CD14-positive monocyte (primary cell): ENCODE measurements at regions not wholly inside any gene's neighbourhood (a gene's known extent, or its start where the extent isn't known, plus 50 kb on each side); places are given as distances from the start of the nearest gene placed in this dataset.

Experiments used
- DNase-seq, 3 donors: peaks; one replicate each; pipeline ENCODE4 v3.0.0-alpha.2; 2011 to 2022
- H2AFZ ChIP-seq: 2 replicates; pipeline ENCODE4 v1.6.0; 2012; ENCODE audit warnings: mild to moderate bottlenecking, low read depth, low read length, inconsistent platforms; ENCODE audit not compliant: insufficient read depth, poor library complexity, severe bottlenecking
- H3K27ac ChIP-seq, 2 donors: 1 replicate in 1 of 2; 2 replicates in 1 of 2; pipeline ENCODE4 v1.5.1; 2012 to 2013; ENCODE audit warnings: low read length in 2 of 2, control low read depth in 1 of 2, inconsistent platforms in 1 of 2, low read depth in 1 of 2, mild to moderate bottlenecking in 1 of 2
- H3K27me3 ChIP-seq, 2 donors: one replicate each; pipeline versions ENCODE4 v1.6.0 to v1.6.1; 2011 to 2013; ENCODE audit warnings: low read length in 2 of 2; ENCODE audit not compliant: control insufficient read depth in 2 of 2, insufficient read depth in 2 of 2
- H3K36me3 ChIP-seq, 2 donors: replicated peaks in 1 of 2; 1 replicate in 1 of 2; 2 replicates in 1 of 2; pipeline versions ENCODE4 v1.5.1 to v1.6.1; 2012 to 2013; ENCODE audit warnings: low read length in 2 of 2, control low read depth in 1 of 2, inconsistent platforms in 1 of 2, mild to moderate bottlenecking in 1 of 2; ENCODE audit not compliant: insufficient read depth in 2 of 2, control insufficient read depth in 1 of 2
- H3K4me1 ChIP-seq, 2 donors: 1 replicate in 1 of 2; 2 replicates in 1 of 2; pipeline versions ENCODE4 v1.5.1 to v1.6.1; 2012 to 2013; ENCODE audit warnings: low read length in 2 of 2, control low read depth in 1 of 2, inconsistent platforms in 1 of 2, mild to moderate bottlenecking in 1 of 2, moderate library complexity in 1 of 2; ENCODE audit not compliant: insufficient read depth in 2 of 2, control insufficient read depth in 1 of 2
- H3K4me2 ChIP-seq: replicated peaks from 2 replicates; pipeline ENCODE3; 2012; ENCODE audit warnings: low read length, moderate library complexity, mild to moderate bottlenecking; ENCODE audit not compliant: poor library complexity, severe bottlenecking; ENCODE audit errors: extremely low read depth
- H3K4me3 ChIP-seq, 3 experiments: fragments of 200-600 bp in 1 of 3; sonication (generic) in 1 of 3; replicated peaks in 1 of 3; 1 replicate in 2 of 3; 2 replicates in 1 of 3; pipeline ENCODE4 v1.5.1; 2011 to 2013; ENCODE audit warnings: low read length in 3 of 3, mild to moderate bottlenecking in 3 of 3, control low read depth in 2 of 3, low read depth in 2 of 3, inconsistent platforms in 1 of 3, moderate library complexity in 1 of 3
- H3K79me2 ChIP-seq: 2 replicates; pipeline ENCODE4 v1.6.0; 2012; ENCODE audit warnings: mild to moderate bottlenecking, control low read depth, inconsistent platforms, low read length, moderate library complexity; ENCODE audit not compliant: insufficient read depth
- H3K9ac ChIP-seq: 2 replicates; pipeline ENCODE4 v1.6.0; 2017; ENCODE audit warnings: low read length, mild to moderate bottlenecking; ENCODE audit not compliant: insufficient read depth, poor library complexity, severe bottlenecking
- H3K9me3 ChIP-seq, 2 donors: replicated peaks in 1 of 2; 1 replicate in 1 of 2; 2 replicates in 1 of 2; pipeline versions ENCODE4 v1.5.1 to v1.6.1; 2012 to 2013; ENCODE audit warnings: low read length in 2 of 2, control low read depth in 1 of 2; ENCODE audit not compliant: control insufficient read depth in 1 of 2, insufficient read depth in 1 of 2
- H4K20me1 ChIP-seq: 2 replicates; pipeline ENCODE4 v1.6.0; 2012; ENCODE audit warnings: mild to moderate bottlenecking, low read length, control low read depth, moderate library complexity; ENCODE audit not compliant: insufficient read depth
- H3K27ac Mint-ChIP-seq, 7 donors: one replicate each; pipeline ENCODE4 v1.8.0; 2020; ENCODE audit warnings: mild to moderate bottlenecking in 7 of 7, mixed read lengths in 7 of 7, moderate library complexity in 6 of 7, inconsistent platforms in 2 of 7
- H3K27me3 Mint-ChIP-seq, 3 donors: one replicate each; pipeline ENCODE4 v1.8.0; 2021 to 2022; ENCODE audit warnings: low read depth in 3 of 3, mild to moderate bottlenecking in 3 of 3, mixed read lengths in 3 of 3, moderate library complexity in 3 of 3, inconsistent platforms in 1 of 3
- H3K36me3 Mint-ChIP-seq, 2 donors: one replicate each; pipeline ENCODE4 v1.8.0; 2020; ENCODE audit warnings: mixed read lengths in 2 of 2, inconsistent platforms in 1 of 2, mild to moderate bottlenecking in 1 of 2
- H3K4me1 Mint-ChIP-seq: one replicate; pipeline ENCODE4 v1.8.0; 2020; ENCODE audit warnings: mild to moderate bottlenecking, mixed read lengths
- H3K4me3 Mint-ChIP-seq, 2 donors: one replicate each; pipeline ENCODE4 v1.8.0; 2020; ENCODE audit warnings: mild to moderate bottlenecking in 2 of 2, mixed read lengths in 2 of 2, moderate library complexity in 1 of 2
- H3K9me3 Mint-ChIP-seq, 7 donors: one replicate each; pipeline ENCODE4 v1.8.0; 2020 to 2022; ENCODE audit warnings: mixed read lengths in 7 of 7, mild to moderate bottlenecking in 6 of 7, moderate library complexity in 6 of 7, inconsistent platforms in 2 of 7
- CTCF ChIP-seq: fragments of 200-600 bp; IDR thresholded peaks from one replicate; pipeline ENCODE4 v1.8.0; 2022; ENCODE audit warnings: antibody characterized with exemption, mild to moderate bottlenecking
- WGBS: methylation state at CpG from one replicate; pipeline ENCODE4 v1.1.5; 2013; ENCODE audit warnings: missing lambda C conversion rate; ENCODE audit not compliant: insufficient coverage; 5-methylcytosine and 5-hydroxymethylcytosine counted together
- intact Hi-C, 2 donors: fragments of 100-400 bp; cut with micrococcal nuclease; formaldehyde crosslinking; loops; one replicate each; pipeline versions ENCODE4 v1.15.0 to v1.15.1; 2023

DNA sequence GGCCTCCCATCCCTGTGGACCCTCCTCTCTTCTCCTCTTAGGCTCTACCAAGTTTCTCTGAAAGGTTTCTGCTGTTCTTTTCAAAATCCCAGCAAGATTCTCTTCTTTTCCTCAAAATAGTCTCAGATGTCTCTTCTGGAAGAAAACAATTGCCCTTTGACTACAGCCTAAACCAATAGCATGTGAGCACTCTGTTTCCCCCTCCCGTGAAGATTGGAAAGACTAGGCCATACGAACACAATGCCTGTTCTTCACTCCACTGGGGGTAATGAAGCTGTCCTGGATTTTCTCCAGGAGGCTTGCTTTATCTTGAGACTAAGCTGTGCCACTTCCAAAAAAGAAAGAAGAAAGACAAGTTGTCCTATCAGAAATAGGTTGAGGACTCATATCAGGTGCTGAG, 178.7 kb upstream of the MCTP2 start:
- H3K4me1 ChIP-seq, result no peaks in the 10 kb centered on the region
- WGBS, result no CpG with 5 or more reads among the region's 2 CpGs
- H3K4me2 ChIP-seq, result no peak overlapping the region
- H3K9ac ChIP-seq, result no peak overlapping the region
- H3K4me3 Mint-ChIP-seq, result no peak overlapping the region
- H3K4me3 ChIP-seq, result no peak overlapping the region
- no peak overlapping the region for H3K27ac ChIP-seq
- TF ChIP-seq CTCF, result no peak
- no peak for DNase-seq
- H3K27me3 ChIP-seq, result no peaks in the 10 kb centered on the region
- intact Hi-C loops, result no loop called here
- H3K9me3 Mint-ChIP-seq, result no peaks in the 10 kb centered on the region
- H3K79me2 ChIP-seq, result no peaks in the 10 kb centered on the region
- H4K20me1 ChIP-seq, result no peaks in the 10 kb centered on the region
- H3K36me3 ChIP-seq, result no peaks in the 10 kb centered on the region
- no peaks in the 10 kb centered on the region for H3K36me3 Mint-ChIP-seq
- no peak overlapping the region for H3K27ac Mint-ChIP-seq
- no peaks in the 10 kb centered on the region for H3K4me1 Mint-ChIP-seq
- no peaks in the 10 kb centered on the region for H3K9me3 ChIP-seq
- H2AFZ ChIP-seq, result no peak overlapping the region
- peaks cover 0 to 2% (median under 1%) of the 10 kb centered on the region in 3 donors for H3K27me3 Mint-ChIP-seq

GRCh38 chr15:94047566-94047965, 183.8 kb upstream of the MCTP2 start:
- no peak for DNase-seq
- Mint-ChIP-seq H3K4me1 (no peaks in the 10 kb centered on the region), H3K27me3 (peaks cover 0 to 3% (median 1%) of the 10 kb centered on the region in 3 donors), H3K36me3 (no peaks in the 10 kb centered on the region), H3K9me3 (peaks cover 0 to 11% (median 0%) of the 10 kb centered on the region in 7 donors), H3K27ac (no peak overlapping the region), H3K4me3 (no peak overlapping the region)
- Histone ChIP-seq H3K27me3 (no peaks in the 10 kb centered on the region), H3K36me3 (no peaks in the 10 kb centered on the region), H3K4me2 (no peak overlapping the region), H3K4me3 (no peak overlapping the region), H2AFZ (no peak overlapping the region), H3K4me1 (no peaks in the 10 kb centered on the region), H3K9me3 (no peaks in the 10 kb centered on the region), H3K27ac (no peak overlapping the region), H3K9ac (no peak overlapping the region), H4K20me1 (no peaks in the 10 kb centered on the region), H3K79me2 (no peaks in the 10 kb centered on the region)
- no peak for TF ChIP-seq CTCF
- intact Hi-C loops, result no loop called here
- 80% methylated on average over 2 of the region's 2 CpGs for WGBS
